C1 segment of cervical spinal cord (tissue), 14 donors: ENCODE measurements at regions not wholly inside any gene's neighbourhood (a gene's known extent, or its start where the extent isn't known, plus 50 kb on each side); places are given as distances from the start of the nearest gene placed in this dataset.
"Not testable (repeated sequence)": the region's sequence is repeated elsewhere in the genome, so short reads cannot be mapped to it uniquely, and the experiment has no call there.

ENCODE experiments used
- DNase-seq, 14 donors: peaks; one replicate each; lab custom pipeline; 2025; lab: John Stamatoyannopoulos, UW

DNA sequence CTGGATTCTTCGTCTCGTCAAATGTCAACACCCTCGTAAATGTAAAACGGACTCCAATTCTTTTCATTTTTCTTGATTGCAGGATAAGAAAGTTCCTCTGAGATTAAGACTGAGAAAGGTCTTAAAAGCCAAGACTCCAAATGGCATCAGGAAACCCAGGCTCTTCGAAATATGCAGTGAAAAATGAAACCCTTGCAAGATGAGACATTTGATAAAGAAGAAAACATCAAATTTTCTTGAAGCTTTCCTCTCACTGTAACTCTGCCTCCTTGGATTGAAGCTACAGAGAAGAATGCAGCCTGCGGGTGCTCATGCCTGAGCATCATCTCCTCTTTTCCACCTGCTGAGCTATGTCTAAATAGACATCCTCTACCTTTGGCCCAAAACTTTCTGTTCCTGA lies 342.4 kb upstream of the THBS1 start:
- DNase-seq, result no peak

DNA sequence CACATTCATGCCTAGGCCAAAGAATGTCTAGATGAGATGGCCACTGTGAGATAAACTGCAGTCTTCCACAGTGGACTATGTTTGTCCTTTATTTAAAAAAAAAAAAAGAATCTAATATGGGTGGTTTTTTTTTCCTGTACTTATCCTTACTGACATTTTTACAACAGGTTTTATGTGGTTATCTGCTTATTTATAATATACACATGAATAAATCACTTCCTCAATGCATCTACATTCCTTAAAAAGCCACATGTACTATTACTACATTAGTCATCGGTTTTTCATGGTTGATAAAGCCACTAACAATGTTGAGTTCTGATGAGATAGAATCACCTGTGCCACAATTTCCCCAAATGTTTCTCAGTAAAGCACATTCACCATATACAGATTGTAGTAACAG lies 341.3 kb upstream of the THBS1 start:
- no peak for DNase-seq

DNA sequence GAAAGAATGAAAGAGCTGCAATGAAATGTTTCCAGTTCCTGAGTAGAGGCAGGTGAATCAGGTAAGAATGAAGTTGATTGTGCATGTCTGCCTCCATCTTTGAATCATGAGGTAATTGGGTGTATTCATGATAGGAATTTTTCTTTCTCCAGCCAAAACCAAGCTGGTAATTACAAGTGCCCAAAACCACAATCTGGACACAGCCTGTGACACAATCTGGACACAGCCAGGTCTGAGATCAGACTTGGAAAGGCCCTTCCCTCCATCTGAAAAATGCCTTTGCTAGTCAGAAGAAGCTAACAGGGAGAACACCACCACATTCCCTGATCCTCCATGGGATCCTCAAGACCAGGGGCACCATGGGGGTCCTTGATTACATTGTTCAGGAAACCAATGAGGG lies 338.5 kb upstream of the THBS1 start:
- DNase-seq, result peak in 1 of 14 donors; percentile 51

DNA sequence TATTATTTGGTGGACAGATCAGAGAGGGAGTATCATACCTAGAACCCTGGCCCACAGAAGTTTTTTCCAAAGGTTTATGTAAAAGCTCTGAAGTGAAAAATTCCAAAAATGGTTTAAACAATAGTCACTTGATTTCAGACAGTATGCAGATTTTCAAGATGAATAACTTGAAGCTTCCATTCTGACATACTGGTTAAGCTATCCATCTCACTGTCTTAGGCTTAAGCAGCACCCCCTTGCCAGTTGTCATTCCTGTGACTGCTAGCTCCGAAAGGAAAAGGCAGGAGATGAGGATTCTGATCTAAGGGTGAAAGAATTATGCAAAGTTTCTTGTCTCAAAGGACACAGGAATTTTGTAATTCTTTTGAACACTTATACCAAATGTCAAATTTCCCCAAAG lies 337.5 kb upstream of the THBS1 start:
- DNase-seq, result no peak

DNA sequence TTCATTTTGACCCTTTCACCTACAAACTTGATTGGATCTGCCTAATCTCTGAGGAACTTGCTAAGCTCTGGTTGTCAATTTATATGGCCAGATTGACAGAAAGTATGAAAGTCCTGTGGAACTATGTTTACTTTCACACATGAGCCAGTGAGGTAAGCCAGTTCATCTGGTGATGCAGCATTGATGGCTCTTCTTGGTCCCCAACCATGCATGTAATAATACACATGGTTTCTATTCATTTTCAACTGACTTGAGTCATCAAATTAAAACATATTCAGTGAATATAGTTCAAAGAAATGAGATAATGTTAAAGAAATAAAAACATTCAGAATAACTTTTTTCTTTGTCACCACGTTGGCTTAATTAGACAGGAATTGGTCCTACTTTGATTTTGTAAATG lies 336.1 kb upstream of the THBS1 start:
- DNase-seq, result no peak

DNA sequence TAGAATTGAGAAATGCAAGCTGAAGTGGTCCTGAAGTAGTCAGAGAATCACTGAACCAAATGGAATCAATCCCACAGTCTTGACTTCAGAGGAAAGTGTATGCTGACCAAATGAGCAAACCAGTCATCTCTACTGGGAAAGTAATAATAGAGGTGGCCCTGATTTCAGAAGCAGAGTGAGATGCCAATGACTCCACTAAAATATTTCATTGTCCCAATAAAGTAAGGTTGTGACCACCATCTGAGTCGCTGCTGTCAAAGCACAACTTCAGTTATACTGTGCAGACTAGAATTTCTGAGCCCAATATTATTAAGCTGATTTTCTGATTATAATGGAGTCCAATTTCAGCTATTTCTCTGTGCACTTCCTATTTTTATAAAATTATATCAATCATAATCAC lies 334.4 kb upstream of the THBS1 start:
- no peak for DNase-seq

DNA sequence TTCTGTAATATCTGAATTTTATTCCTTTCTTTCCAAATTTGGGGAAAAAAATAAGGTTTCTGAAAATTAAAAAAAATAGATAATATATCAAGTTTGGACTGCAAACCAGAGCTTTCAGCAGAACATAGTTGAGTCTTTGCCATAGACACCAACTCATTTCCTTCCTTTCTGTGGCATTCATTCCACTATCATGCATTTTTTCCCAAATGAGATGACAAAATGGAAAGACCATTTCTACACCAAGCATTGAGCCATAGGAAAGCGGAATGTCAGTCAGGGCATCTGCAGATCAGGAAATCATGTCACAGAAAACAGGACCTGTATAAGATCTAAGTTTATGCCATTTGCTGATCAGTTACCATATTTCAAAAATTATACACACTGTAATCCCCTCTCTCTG lies 333.3 kb upstream of the THBS1 start:
- no peak for DNase-seq

DNA sequence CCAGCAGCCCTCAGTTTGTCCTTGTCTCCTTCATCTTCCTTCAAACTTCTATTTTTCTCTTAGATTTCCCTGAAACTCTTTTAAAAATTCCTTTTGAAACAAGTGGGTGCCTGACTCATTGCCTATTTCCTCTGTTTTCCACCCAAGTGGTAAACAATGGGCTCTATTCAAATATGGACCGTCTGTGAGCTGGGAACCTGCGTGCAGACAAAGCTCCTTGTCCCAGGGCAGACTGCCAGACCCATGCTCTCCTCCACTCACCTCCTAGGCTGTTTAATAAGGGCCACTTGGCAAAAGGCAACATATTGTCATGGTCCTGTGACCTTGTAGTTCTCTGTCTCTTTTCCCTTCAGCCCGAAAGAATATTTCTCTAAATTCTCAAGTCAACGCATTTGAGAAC lies 332.7 kb upstream of the THBS1 start:
- DNase-seq, result no peak

DNA sequence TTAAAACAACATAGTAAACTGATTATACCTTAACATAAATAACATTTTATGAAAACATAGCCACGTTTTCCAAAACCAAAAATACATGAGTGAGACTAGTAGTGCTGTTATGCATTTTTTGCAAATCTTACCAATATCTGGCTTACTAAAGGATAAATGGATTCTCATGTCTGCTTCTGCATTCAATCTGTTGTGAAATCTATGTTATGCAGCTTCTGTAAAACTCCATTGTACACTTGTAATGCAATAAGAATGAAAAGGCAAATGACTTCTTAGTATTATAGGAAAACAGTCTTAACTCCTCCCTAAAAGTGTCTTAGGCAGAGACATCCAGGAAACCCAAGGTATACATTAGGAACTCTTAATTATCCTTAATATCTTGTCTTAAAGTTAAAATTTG lies 330.9 kb upstream of the THBS1 start:
- no peak for DNase-seq

DNA sequence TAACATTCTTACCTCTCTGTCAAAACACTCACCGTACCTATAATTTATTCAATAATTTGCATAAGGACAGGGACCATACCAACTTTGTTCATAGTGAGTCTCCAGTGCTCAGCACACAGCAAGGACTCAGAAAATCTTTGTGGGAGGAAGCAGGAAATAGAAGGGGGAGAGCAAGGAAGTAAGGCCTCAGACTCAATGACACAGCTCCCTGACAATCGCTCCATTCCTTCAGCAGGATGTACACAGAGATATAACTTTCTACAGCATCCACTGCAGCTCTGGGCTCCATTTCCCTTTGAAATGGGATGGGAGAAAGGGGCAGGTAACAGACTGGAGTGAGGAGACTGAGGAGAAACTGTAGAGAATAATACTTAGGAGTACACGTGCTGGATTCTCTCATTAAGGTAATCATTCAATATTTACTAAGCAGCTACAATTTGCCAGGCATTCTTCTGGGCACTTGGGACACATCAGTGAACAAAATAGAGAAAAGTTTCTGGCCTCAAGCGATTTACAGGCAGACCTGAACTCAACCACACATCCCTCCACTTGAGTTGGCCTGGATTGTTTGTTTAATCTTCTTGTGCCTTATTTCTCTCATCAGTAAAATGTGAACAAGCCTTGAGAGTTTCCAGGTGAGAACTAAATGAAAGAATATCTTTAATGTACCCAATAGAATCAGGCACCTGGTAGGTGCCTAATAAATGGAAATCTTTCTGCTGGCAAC lies 330.3 kb upstream of the THBS1 start:
- no peak for DNase-seq

DNA sequence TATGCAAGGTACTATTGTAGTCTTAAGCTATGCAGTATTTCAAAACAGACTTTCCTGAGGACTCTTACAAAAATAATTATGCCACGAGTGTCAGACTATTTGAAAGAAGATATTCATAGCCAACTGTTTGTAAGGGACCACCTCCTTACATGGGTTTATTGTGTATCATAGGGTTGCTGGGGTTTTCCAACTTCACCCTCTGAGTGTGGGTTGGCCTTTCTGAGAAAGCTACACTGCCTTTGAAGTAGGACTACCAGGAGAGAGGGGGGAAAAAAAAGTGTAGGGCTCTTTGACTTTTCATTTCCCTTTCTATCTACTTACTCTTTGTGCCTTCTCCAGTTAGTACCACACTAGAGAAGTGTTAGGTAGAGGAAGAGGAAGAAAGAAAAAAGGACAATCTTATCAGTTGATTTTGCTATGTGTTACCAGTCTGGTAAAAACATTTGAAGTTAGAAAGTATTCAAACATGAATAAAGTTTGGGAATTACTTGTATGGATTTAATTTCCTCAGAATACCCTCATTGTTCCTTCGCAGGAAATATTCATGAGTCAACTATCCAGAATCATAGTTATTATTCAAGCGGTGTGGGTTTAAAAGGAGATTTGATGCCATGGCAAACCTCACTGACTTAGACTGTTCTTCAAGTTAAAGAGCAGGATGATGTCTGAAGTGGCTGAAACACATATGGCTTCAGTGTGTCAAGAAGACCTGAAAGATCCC lies 329.3 kb upstream of the THBS1 start:
- DNase-seq, result no peak

DNA sequence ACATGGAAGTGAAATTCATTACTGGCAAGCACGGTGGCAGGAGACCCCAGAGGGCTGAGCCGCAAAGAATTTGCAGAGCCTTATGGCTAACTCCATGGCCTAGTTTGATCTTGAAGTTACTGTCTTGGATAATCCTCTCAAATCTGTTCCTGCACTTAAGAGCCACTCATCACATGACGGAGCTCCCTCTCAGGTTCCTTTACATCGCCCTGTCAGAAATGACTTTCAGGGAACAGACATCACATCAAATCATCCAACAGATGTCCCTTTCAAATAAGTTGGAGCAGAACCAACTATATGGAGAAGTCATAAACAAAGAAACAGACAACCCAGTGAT lies 328.8 kb upstream of the THBS1 start:
- no peak for DNase-seq

DNA sequence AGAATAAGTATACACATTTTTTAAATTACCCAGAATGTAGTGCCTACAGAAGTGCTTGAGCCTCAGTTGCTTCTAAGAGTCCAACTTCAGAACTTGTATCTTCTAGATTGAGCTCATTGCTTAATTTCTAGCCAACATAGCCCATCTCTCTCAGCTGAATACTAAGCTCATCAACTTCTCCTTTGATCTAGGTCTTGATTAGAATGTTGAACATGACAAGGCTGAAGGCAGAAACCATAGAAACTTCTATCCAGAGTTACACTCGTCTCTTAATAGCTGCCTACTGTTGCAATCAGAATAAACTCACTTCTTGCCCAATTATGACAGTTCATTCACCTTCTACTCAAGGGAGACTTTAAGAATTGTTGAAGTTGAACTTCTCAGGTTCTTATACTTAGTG lies 327.3 kb upstream of the THBS1 start:
- DNase-seq, result no peak

DNA sequence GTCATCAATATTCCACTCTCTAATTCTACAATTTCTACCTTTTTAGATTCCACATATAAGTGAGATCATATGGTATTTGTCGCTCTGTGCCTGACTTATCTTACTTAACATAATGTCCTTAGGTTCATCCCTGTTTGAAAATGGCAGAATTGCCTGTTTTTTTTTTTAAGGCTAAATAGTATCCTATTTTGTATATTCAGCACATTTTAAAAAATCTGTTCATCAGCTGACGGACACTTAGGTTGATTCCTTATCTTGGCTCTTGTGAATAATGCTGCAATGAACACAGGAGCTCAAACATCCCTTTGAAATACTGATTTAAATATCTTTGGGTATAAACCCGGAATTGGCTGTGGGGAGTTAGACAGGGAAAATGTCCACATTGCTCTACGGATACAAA lies 326.7 kb upstream of the THBS1 start:
- DNase-seq, result no peak

DNA sequence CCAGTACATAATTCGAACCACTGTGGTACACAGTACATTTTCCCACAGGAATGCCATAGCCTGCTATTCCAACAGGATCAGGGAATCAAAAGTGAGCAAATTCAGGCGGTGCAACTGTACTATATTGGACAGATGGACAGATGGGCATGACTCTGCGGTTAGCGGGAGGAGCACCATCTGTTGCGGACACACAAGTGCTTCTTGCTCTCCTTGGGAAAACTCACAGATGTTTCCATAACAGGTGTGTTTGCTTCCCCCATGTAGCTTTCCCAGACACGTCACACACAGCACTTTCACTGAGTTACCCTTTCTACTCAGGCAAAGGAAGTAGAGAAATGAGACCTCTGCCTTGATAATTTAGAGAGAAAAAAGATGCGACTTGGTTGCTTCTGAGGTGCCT lies 325.1 kb upstream of the THBS1 start:
- DNase-seq, result peak in 1 of 14 donors; percentile 55

DNA sequence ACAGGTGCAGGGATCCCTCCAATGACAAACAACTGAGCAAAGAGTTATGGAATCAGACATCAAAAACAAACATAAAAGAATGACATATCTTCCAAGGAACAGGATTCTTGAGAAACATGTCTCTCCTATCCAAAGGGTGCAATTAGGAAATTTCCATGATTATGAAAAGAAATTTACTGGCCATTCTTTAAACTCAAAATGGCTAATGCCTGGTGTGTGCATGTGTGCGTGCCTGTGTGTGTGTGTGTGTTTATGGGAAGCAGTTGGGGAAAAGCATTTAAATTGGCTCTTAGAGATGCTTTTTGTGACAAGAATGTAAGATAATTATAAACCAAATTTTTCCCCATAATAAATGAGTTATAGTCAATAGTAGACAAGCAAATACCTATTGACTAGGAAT lies 320.5 kb upstream of the THBS1 start:
- DNase-seq, result no peak

DNA sequence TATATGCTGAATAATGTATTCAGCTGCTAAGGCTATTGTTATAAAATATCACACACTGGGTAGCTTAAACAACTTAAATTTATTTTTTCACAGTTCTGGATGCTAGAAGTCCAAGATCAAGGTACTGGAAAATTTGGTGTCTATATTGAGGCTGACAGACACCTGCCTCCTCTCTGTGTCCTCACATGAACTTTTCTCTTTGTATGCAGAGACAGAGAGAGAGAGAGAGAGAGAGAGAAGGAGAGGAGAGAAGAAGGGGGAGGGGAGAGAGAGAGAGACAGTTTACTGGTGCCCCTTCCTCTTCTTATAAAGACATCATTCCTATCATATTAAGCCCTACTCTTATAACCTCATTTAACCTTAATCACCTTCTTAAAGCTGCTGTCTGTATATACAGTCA lies 320.1 kb upstream of the THBS1 start:
- DNase-seq, result no peak

DNA sequence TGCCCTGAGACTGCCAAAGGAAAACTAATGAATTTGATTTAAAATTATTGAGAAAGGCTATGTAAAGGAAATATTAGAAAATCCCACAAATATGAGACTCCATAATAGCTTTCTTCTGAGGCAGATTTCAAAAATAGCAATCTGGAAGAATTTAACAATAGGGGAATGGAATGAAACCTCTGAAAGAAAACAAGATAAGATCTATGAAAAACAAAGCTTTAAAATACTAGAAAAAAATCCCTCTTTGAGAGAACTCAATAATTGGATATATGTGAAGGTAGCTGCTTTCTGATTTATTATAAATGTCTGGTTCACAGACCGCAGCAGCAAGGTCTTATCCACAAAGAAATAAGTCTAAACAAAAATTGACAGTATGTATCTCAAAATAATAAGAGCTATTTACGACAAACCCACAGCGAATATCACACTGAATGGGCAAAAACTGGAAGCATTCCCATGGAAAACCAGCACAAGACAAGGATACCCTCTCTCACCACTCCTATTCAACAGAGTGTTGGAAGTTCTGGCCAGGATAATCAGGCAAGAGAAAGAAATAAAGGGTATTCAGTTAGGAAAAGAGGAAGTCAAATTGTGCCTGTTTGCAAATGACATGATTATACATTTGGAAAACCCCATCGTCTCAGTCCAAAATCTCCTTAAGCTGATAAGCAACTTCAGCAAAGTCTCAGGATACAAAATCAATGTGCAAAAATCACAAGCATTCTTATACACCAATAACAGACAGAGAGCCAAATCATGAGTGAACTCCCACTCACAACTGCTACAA lies 319.3 kb upstream of the THBS1 start:
- DNase-seq, result not testable (repeated sequence)

DNA sequence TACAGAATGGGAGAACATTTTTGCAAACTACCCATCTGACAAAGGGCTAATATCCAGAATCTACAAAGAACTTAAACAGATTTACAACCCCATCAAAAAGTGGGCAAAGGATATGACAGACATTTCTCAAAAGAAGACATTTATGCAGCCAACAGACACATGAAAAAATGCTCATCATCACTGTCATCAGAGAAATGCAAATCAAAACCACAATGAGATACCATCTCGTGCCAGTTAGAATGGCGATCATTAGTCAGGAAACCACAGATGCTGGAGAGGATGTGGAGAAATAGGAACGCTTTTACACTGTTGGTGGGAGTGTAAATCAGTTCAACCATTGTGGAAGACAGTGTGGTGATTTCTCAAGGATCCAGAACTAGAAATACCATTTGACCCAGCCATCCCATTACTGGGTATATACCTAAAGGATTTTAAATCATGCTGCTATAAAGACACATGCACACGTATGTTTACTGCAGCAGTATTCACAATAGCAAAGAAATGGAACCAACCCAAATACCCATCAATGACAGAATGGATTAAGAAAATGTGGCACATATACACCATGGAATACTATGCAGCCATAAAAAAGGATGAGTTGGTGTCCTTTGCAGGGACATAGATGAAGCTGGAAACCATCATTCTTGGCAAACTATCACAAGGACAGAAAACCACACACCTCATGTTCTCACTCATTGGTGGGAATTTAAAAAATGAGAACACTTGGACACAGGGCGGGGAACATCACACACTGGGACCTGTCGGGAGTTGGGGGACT lies 317.7 kb upstream of the THBS1 start:
- not testable (repeated sequence) for DNase-seq

DNA sequence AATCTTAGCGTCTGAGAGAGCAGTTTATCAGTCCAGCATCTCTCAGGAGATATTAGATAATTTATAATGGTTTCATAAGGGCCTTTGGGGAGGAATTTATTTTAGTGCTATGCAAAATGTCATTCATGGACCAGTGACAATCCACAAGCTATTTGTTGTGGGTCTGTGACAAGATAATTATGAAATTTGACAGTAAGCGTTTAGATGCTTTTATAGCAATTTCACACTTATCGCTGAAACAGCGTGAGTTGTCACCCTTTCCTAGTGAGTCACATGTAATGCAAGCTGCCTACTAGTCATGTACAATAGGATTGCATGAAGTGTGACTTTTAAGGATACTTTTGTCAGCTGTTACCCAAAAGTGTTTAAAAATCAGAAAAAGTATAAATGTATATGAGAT lies 315.6 kb upstream of the THBS1 start:
- DNase-seq, result no peak

DNA sequence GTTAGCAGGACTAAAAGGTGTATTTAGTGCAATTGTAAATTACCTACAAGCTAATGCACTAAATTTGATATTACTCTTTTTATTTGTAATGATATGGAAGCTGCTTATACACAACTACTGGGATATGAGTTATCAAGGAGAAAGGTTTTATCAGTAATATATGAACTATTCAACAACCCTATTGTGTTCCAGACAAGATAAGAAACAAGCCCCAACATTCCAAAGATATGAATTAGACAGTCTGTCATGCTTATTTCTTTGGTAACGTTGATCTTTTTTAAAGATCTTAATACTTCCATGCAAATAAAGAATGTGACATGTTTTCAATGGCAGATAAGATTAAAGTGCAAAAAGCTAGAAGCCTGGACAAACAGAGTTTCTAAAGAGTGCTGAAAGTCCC lies 314.0 kb upstream of the THBS1 start:
- DNase-seq, result no peak

DNA sequence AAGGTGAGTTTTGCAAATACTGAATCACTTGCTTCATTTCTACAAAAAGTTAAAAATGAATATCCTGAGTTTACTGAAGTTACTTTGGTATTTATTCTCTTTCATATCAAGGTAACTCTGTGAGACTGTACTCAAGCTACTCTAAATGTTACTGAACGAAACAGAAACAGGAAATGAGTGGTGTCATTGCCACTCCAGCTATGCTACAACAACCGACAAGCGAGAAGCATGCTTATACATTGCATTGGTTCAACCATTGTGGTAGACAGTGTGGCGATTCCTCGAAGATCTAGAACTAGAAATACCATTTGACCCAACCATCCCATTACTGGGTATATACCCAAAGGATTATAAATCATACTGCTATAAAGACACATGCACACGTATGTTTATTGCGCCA lies 313.2 kb upstream of the THBS1 start:
- DNase-seq, result no peak
